Left ventricle myocardium inferior (tissue), 1 donor: ENCODE measurements at regions not wholly inside any gene's neighbourhood (a gene's known extent, or its start where the extent isn't known, plus 50 kb on each side); places are given as distances from the start of the nearest gene placed in this dataset.

Source experiments
- DNase-seq: peaks from one replicate; pipeline ENCODE4 v3.0.0-alpha.2; 2020
- H3K27ac ChIP-seq: fragments of 200-600 bp; replicated peaks from 2 replicates; pipeline ENCODE4 v1.8.0; 2021
- H3K27me3 ChIP-seq: fragments of 200-600 bp; 2 replicates; pipeline ENCODE4 v1.8.0; 2021; ENCODE audit warnings: low read depth
- H3K36me3 ChIP-seq: fragments of 200-600 bp; 2 replicates; pipeline ENCODE4 v1.8.0; 2021
- H3K4me1 ChIP-seq: fragments of 200-600 bp; 2 replicates; pipeline ENCODE4 v1.8.0; 2021
- H3K4me3 ChIP-seq: fragments of 200-600 bp; 2 replicates; pipeline ENCODE4 v1.8.0; 2021; ENCODE audit warnings: mild to moderate bottlenecking, moderate library complexity
- H3K9me3 ChIP-seq: fragments of 200-600 bp; replicated peaks from 2 replicates; pipeline ENCODE4 v1.8.0; 2021
- intact Hi-C: fragments of 100-400 bp; cut with micrococcal nuclease; formaldehyde crosslinking; loops from one replicate; pipeline ENCODE4 v1.11.0; 2022
- TF ChIP-seq, protein P1 (sequence below): fragments of 200-600 bp; IDR thresholded peaks from 2 replicates; pipeline ENCODE4 v1.8.0; 2021; ENCODE audit warnings: antibody characterized with exemption, mild to moderate bottlenecking, borderline replicate concordance
- donor health status: DM: no; HTN: yes; CAD: no; lungs with severe emphysema.

DNA sequence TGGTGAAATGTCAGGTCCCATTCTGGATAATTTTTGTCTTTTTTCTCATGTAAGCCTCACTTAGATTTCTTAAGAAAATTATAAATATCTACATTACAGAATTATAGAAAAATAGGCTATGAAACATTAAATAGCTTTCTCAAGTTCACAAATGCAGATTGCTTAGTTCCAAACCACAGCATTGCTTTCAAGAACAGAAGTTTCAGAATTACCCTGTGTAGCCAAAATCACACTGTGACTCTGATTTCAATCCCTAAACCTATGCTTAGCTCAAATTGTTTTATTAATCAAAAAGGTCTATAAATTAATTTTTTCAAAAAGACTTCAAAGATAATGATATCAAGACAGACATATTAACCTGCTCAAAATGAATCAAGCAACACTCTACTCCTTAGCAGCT, 881.2 kb upstream of the PCDH20 start:
- no peak for DNase-seq
- Histone ChIP-seq H3K27ac (no peak overlapping the region), H3K4me1 (no peaks in the 10 kb centered on the region), H3K36me3 (no peaks in the 10 kb centered on the region), H3K27me3 (no peaks in the 10 kb centered on the region), H3K9me3 (no peaks in the 10 kb centered on the region), H3K4me3 (no peak overlapping the region)
- intact Hi-C loops: no loop called here
- TF ChIP-seq, protein P1, sequence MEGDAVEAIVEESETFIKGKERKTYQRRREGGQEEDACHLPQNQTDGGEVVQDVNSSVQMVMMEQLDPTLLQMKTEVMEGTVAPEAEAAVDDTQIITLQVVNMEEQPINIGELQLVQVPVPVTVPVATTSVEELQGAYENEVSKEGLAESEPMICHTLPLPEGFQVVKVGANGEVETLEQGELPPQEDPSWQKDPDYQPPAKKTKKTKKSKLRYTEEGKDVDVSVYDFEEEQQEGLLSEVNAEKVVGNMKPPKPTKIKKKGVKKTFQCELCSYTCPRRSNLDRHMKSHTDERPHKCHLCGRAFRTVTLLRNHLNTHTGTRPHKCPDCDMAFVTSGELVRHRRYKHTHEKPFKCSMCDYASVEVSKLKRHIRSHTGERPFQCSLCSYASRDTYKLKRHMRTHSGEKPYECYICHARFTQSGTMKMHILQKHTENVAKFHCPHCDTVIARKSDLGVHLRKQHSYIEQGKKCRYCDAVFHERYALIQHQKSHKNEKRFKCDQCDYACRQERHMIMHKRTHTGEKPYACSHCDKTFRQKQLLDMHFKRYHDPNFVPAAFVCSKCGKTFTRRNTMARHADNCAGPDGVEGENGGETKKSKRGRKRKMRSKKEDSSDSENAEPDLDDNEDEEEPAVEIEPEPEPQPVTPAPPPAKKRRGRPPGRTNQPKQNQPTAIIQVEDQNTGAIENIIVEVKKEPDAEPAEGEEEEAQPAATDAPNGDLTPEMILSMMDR: no peak

DNA sequence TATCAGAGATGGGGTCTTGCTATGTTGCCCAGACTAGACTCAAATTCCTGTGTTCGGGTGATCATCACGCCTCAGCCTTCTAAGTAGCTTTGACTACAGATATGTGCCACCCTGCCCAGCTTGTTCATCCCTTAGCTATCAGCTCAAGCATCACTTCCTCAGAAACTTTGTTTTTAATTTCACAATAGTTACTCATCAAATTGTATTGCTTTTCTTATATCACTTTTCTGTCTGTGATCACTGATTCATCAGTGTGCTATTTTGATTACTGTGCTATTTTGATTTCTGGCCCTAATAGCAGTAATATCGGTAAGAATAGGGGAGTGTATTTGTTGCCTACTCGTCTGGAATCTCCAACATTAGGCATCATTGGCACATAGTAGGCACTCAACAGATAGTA, 878.6 kb upstream of the PCDH20 start:
- H3K27ac ChIP-seq: no peak overlapping the region
- no peak for DNase-seq
- no peaks in the 10 kb centered on the region for H3K36me3 ChIP-seq
- H3K4me1 ChIP-seq: no peaks in the 10 kb centered on the region
- H3K27me3 ChIP-seq: no peaks in the 10 kb centered on the region
- H3K4me3 ChIP-seq: no peak overlapping the region
- TF ChIP-seq, protein P1: no peak
- intact Hi-C loops: no loop called here
- H3K9me3 ChIP-seq: peaks cover 5% of the 10 kb centered on the region

- no peak overlapping the region for H3K27ac ChIP-seq
- no peak overlapping the region for H3K4me3 ChIP-seq
- H3K27me3 ChIP-seq: no peaks in the 10 kb centered on the region
- H3K4me1 ChIP-seq: no peaks in the 10 kb centered on the region
- H3K36me3 ChIP-seq: no peaks in the 10 kb centered on the region
- TF ChIP-seq, protein P1: no peak
- H3K9me3 ChIP-seq: peaks cover 6% of the 10 kb centered on the region
- no peak for DNase-seq
- intact Hi-C loops: no loop called here
Observed at GRCh38 chr13:62292714-62293480, 877.2 kb upstream of the PCDH20 start.

DNA sequence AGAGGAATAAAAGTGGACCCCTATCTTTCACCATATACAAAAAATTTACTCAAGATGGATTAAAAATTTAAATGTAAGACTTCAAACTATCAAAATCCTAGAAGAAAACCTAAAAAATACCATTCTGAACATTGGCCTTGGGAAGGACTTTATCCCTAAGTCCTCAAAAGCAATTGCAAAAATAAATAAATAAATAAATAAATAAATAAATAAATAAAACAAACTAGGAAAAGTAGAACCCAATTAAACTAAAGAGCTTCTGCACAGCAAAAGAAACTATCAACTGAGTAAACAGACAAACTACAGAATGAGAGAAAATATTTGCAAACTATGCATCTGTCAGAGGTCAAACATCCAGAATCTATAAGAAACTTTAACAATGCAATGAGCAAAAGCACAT, 874.9 kb upstream of the PCDH20 start:
- TF ChIP-seq, protein P1: no peak
- no peak overlapping the region for H3K27ac ChIP-seq
- H3K36me3 ChIP-seq: no peaks in the 10 kb centered on the region
- no peaks in the 10 kb centered on the region for H3K27me3 ChIP-seq
- H3K4me3 ChIP-seq: no peak overlapping the region
- DNase-seq: no peak
- H3K9me3 ChIP-seq: peaks cover 10% of the 10 kb centered on the region
- intact Hi-C loops: no loop called here
- no peaks in the 10 kb centered on the region for H3K4me1 ChIP-seq

GRCh38 chr13:62287764-62288163, 872.1 kb upstream of the PCDH20 start:
- DNase-seq: no peak
- H3K27ac ChIP-seq: no peak overlapping the region
- intact Hi-C loops: no loop called here

More at GRCh38 chr13:62287764-62288163, 872.1 kb upstream of the PCDH20 start:
- Histone ChIP-seq H3K4me3 (no peak overlapping the region), H3K36me3 (no peaks in the 10 kb centered on the region), H3K9me3 (peaks cover 10% of the 10 kb centered on the region), H3K27me3 (no peaks in the 10 kb centered on the region), H3K4me1 (no peaks in the 10 kb centered on the region)
- TF ChIP-seq, protein P1: no peak
